H1 (cell line): ENCODE measurements at regions not wholly inside any gene's neighbourhood (a gene's known extent, or its start where the extent isn't known, plus 50 kb on each side); places are given as distances from the start of the nearest gene placed in this dataset.
A peak's percentile ranks its signal among the peaks of the same experiment; 100 is the strongest.

ENCODE experiments used
- CTCF ChIA-PET: fragments of 300-600 bp; sonication (Branson Sonifier 250); formaldehyde crosslinking; loops from one replicate; lab custom pipeline; 2021; ENCODE audit not compliant: partially characterized antibody; lab: Charles Lee
- POLR2A ChIA-PET: fragments of 300-600 bp; sonication (Branson Sonifier 250); formaldehyde crosslinking; loops from one replicate; lab custom pipeline; 2021; ENCODE audit warnings: inconsistent platforms; ENCODE audit not compliant: partially characterized antibody; lab: Charles Lee
- DNase-seq, 2 experiments: peaks; one replicate each; pipeline versions ENCODE4 v3.0.0 to v3.0.0-alpha.2; 2010 to 2022; ENCODE audit warnings: low spot score in 2 of 2, low read depth in 1 of 2, mixed read lengths in 1 of 2
- FAIRE-seq: peaks from 2 replicates; lab custom pipeline; 2011; peaks lifted over from hg19 to GRCh38; lab: Jason Lieb, UNC
- H2AFZ ChIP-seq: 2 replicates; pipeline ENCODE4 v1.8.1; 2012; ENCODE audit warnings: low read length, inconsistent platforms
- H2AK5ac ChIP-seq: 2 replicates; pipeline ENCODE4 v1.6.1; 2013; ENCODE audit warnings: low read depth, low read length
- H2BK120ac ChIP-seq: replicated peaks from 2 replicates; pipeline ENCODE3; 2013; ENCODE audit warnings: low read depth, low read length, inconsistent platforms
- H2BK12ac ChIP-seq: 2 replicates; pipeline ENCODE4 v1.6.1; 2013; ENCODE audit warnings: low read depth, low read length
- H2BK15ac ChIP-seq: 2 replicates; pipeline ENCODE4 v1.6.1; 2013; ENCODE audit warnings: low read length
- H2BK20ac ChIP-seq: 2 replicates; pipeline ENCODE4 v1.6.1; 2013; ENCODE audit warnings: low read length
- H2BK5ac ChIP-seq: 2 replicates; pipeline ENCODE4 v1.6.1; 2013; ENCODE audit warnings: low read depth, low read length
- H3K14ac ChIP-seq: 2 replicates; pipeline ENCODE4 v1.6.1; 2013; ENCODE audit warnings: inconsistent platforms; ENCODE audit not compliant: insufficient read length
- H3K18ac ChIP-seq: 2 replicates; pipeline ENCODE4 v1.6.1; 2013; ENCODE audit warnings: low read length; ENCODE audit errors: extremely low read depth
- H3K23ac ChIP-seq: 2 replicates; pipeline ENCODE4 v1.6.1; 2013; ENCODE audit warnings: inconsistent platforms; ENCODE audit not compliant: insufficient read length
- H3K23me2 ChIP-seq: 2 replicates; pipeline ENCODE4 v1.6.1; 2013; ENCODE audit warnings: low read depth, low read length
- H3K27ac ChIP-seq: 2 replicates; pipeline ENCODE4 v1.6.1; 2011; ENCODE audit warnings: low read depth, low read length, inconsistent platforms
- H3K27me3 ChIP-seq, 4 experiments: replicated peaks in 1 of 4; 1 replicate in 1 of 4; 2 replicates in 3 of 4; pipeline versions ENCODE4 v1.6.1 to v1.8.1; 2011 to 2013; ENCODE audit warnings: low read length in 3 of 4, mild to moderate bottlenecking in 3 of 4, inconsistent platforms in 2 of 4, mixed read lengths in 2 of 4, moderate library complexity in 1 of 4; ENCODE audit not compliant: control insufficient read depth in 3 of 4, insufficient read depth in 3 of 4; ENCODE audit errors: extremely low read depth in 1 of 4
- H3K36me3 ChIP-seq, 4 experiments: 2 replicates each; pipeline versions ENCODE4 v1.6.1 to v1.8.1; 2011 to 2013; ENCODE audit warnings: mild to moderate bottlenecking in 4 of 4, low read length in 3 of 4, moderate library complexity in 2 of 4, control low read depth in 1 of 4, inconsistent platforms in 1 of 4; ENCODE audit not compliant: insufficient read depth in 4 of 4, control insufficient read depth in 2 of 4
- H3K4ac ChIP-seq: replicated peaks from 2 replicates; pipeline ENCODE3; 2013; ENCODE audit warnings: low read length, low read depth, mixed read lengths, inconsistent platforms; ENCODE audit not compliant: insufficient read length
- H3K4me1 ChIP-seq, 4 experiments: replicated peaks in 1 of 4; 1 replicate in 1 of 4; 2 replicates in 3 of 4; pipeline versions ENCODE4 v1.6.1 to v1.8.1; 2011 to 2013; ENCODE audit warnings: low read length in 3 of 4, inconsistent platforms in 2 of 4, mixed read lengths in 1 of 4; ENCODE audit not compliant: insufficient read depth in 4 of 4, control insufficient read depth in 3 of 4
- H3K4me2 ChIP-seq, 2 experiments: 2 replicates each; pipeline versions ENCODE4 v1.6.1 to v1.8.1; 2011 to 2013; ENCODE audit warnings: low read depth in 2 of 2, low read length in 2 of 2, control low read depth in 1 of 2, inconsistent platforms in 1 of 2, mild to moderate bottlenecking in 1 of 2; ENCODE audit not compliant: insufficient read depth in 1 of 2
- H3K4me3 ChIP-seq, 4 experiments: fragments of 200-600, 300-600 bp in 1 of 4; sonication (generic), shearing (Covaris generic), sonication (Bioruptor Twin) in 1 of 4; 2 replicates each; pipeline versions ENCODE4 v1.5.1 to v1.8.1; 2011 to 2016; ENCODE audit warnings: low read length in 4 of 4, low read depth in 3 of 4, control low read depth in 2 of 4, inconsistent platforms in 2 of 4, mild to moderate bottlenecking in 2 of 4, mixed read lengths in 1 of 4, moderate library complexity in 1 of 4; ENCODE audit not compliant: insufficient read depth in 2 of 4; ENCODE audit errors: extremely low read depth in 1 of 4
- H3K56ac ChIP-seq: replicated peaks from 2 replicates; pipeline ENCODE3; 2013; ENCODE audit warnings: low read depth, mild to moderate bottlenecking, mixed read lengths, low read length, inconsistent platforms; ENCODE audit not compliant: insufficient read length
- H3K79me1 ChIP-seq: 2 replicates; pipeline ENCODE4 v1.6.1; 2013; ENCODE audit warnings: low read depth, low read length, control low read depth
- H3K79me2 ChIP-seq, 2 experiments: 2 replicates each; pipeline versions ENCODE4 v1.6.1 to v1.8.1; 2012 to 2013; ENCODE audit warnings: low read length in 2 of 2, mild to moderate bottlenecking in 2 of 2, inconsistent platforms in 1 of 2; ENCODE audit not compliant: insufficient read depth in 2 of 2, control insufficient read depth in 1 of 2
- H3K9ac ChIP-seq, 4 experiments: replicated peaks in 1 of 4; 1 replicate in 1 of 4; 2 replicates in 3 of 4; pipeline versions ENCODE4 v1.6.1 to v1.8.1; 2011 to 2013; ENCODE audit warnings: low read depth in 3 of 4, low read length in 3 of 4, control low read depth in 2 of 4, mild to moderate bottlenecking in 2 of 4, moderate library complexity in 2 of 4, inconsistent platforms in 1 of 4; ENCODE audit errors: extremely low read depth in 1 of 4
- H3K9me3 ChIP-seq, 2 experiments: 2 replicates each; pipeline versions ENCODE4 v1.6.1 to v1.8.1; 2012 to 2013; ENCODE audit warnings: mild to moderate bottlenecking in 2 of 2, moderate library complexity in 2 of 2, control low read depth in 1 of 2, inconsistent platforms in 1 of 2, low read depth in 1 of 2, low read length in 1 of 2, mixed read lengths in 1 of 2; ENCODE audit not compliant: insufficient read depth in 2 of 2
- H4K20me1 ChIP-seq, 2 experiments: replicated peaks in 1 of 2; 2 replicates each; pipeline versions ENCODE3 to v1.8.1; 2011 to 2013; ENCODE audit warnings: inconsistent platforms in 2 of 2, low read length in 2 of 2, mild to moderate bottlenecking in 1 of 2; ENCODE audit not compliant: insufficient read depth in 2 of 2, control insufficient read depth in 1 of 2
- H4K5ac ChIP-seq: 2 replicates; pipeline ENCODE4 v1.6.1; 2013; ENCODE audit warnings: low read length, low read depth, mixed read lengths, inconsistent platforms; ENCODE audit not compliant: insufficient read length
- H4K8ac ChIP-seq: 2 replicates; pipeline ENCODE4 v1.8.0; 2013; ENCODE audit warnings: mild to moderate bottlenecking, moderate library complexity, low read length, inconsistent platforms; ENCODE audit not compliant: insufficient read depth; ENCODE audit errors: extremely low read depth
- H4K91ac ChIP-seq: replicated peaks from 2 replicates; pipeline ENCODE3; 2013; ENCODE audit warnings: low read length, mixed read lengths, inconsistent platforms; ENCODE audit not compliant: insufficient read length
- EGR1 ChIP-seq: IDR thresholded peaks from 2 replicates; pipeline ENCODE4 v1.6.1; 2011; ENCODE audit warnings: low read depth, low read length, borderline replicate concordance
- HDAC6 ChIP-seq: IDR thresholded peaks from one replicate; pipeline ENCODE4 v1.7.1; 2012; ENCODE audit warnings: low read depth, mild to moderate bottlenecking, inconsistent platforms, low read length, moderate library complexity
- NANOG ChIP-seq: IDR thresholded peaks from 2 replicates; pipeline ENCODE4 v1.6.1; 2011; ENCODE audit warnings: low read length, low read depth, mild to moderate bottlenecking, inconsistent platforms; ENCODE audit not compliant: insufficient read depth, poor library complexity, severe bottlenecking
- POLR2A ChIP-seq, 2 experiments: IDR thresholded peaks; 1 replicate in 1 of 2; 2 replicates in 1 of 2; pipeline ENCODE4 v1.6.1; 2011; ENCODE audit warnings: low read depth in 2 of 2, low read length in 2 of 2, mild to moderate bottlenecking in 2 of 2; ENCODE audit errors: control extremely low read depth in 1 of 2
- POLR2AphosphoS5 ChIP-seq: IDR thresholded peaks from 2 replicates; pipeline ENCODE4 v1.6.1; 2011; ENCODE audit warnings: low read depth, low read length
- SIN3A ChIP-seq, 2 experiments: IDR thresholded peaks in 1 of 2; conservative IDR thresholded peaks in 1 of 2; 2 replicates each; pipeline ENCODE4 v1.6.1; 2011 to 2012; ENCODE audit warnings: low read length in 2 of 2, improper control_type of control experiment in 1 of 2, low read depth in 1 of 2, mild to moderate bottlenecking in 1 of 2
- SP2 ChIP-seq: IDR thresholded peaks from 2 replicates; pipeline ENCODE4 v1.6.1; 2012; ENCODE audit warnings: mild to moderate bottlenecking, low read length, inconsistent platforms
- YY1 ChIP-seq: IDR thresholded peaks from 2 replicates; pipeline ENCODE4 v1.6.1; 2011; ENCODE audit warnings: low read depth, mild to moderate bottlenecking, low read length
- WGBS, 2 experiments: shearing (Covaris generic) in 1 of 2; methylation state at CpG; one replicate each; pipeline versions ENCODE4 v1.1.6 to v1.1.7; 2013 to 2015; ENCODE audit warnings: low lambda C conversion rate in 2 of 2, mixed read lengths in 2 of 2, inconsistent platforms in 1 of 2, low coverage in 1 of 2, missing lambda C conversion rate in 1 of 2; ENCODE audit not compliant: insufficient replicate concordance in 2 of 2, insufficient coverage in 1 of 2, insufficient read length in 1 of 2; ENCODE audit errors: extremely low coverage in 1 of 2, missing lambda C conversion rate in 1 of 2; 5-methylcytosine and 5-hydroxymethylcytosine counted together
- TF ChIP-seq, protein P1 (sequence below): IDR thresholded peaks from 2 replicates; pipeline ENCODE4 v1.6.1; 2012; ENCODE audit warnings: inconsistent platforms

DNA sequence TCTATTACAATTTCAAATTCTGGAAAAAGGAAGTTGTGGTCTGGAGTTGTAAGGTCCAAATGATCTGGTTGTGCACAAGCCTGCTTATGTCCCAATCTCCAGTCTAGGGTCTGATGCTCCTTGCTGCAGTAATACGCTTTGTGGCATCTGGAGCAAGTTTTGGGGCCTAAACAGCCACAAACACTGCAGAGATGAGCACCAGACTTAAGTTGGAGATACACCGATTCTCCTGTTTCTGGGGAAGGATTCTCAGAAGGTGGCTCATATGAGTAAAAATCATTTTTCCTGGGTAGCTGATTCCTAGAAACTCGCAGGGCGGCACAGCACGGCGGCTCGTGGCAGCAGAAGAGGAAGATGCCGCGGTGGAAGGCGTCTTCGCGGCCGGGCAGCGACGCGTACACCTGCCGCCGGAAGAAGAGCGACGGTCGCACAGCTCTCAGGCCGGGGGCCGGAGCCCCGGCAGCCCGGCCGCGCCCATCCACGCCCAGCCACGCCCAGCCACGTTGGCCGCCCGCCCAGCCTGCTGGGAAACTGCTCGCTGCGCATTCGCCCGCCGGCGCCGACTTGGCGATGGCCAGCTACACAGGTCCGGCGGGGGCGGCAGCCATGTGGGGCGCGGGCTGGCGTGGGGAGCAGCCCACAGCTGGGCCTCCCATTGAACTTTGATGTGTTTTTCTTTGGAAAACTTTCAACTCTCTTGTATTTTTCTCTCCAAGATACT lies 129.0 kb downstream of the ASCL4 start:
- 5% methylated on average over 39 of the region's 46 CpGs; no CpG with 5 or more reads in 1 of the 2 experiments for WGBS, 2 experiments
- 0 out of 2 replicates have a peak overlapping the region, but pooled peaks have one; percentile 19 for H2BK15ac ChIP-seq
- no peak overlapping the region for H2AK5ac ChIP-seq
- peak overlapping the region; percentile 43 for H2AFZ ChIP-seq
- no peak overlapping the region for H4K5ac ChIP-seq
- no peaks in the 10 kb centered on the region for H4K20me1 ChIP-seq
- ChIA-PET POLR2A (interaction anchor here (1.0 kb wide), 1 partner anchor 154 kb away, joined by 3 read pairs; no protein-coding TSS in a partner anchor), CTCF (interaction anchor here (3.0 kb wide), 1 partner anchor 9 kb away, joined by 13 read pairs; no protein-coding TSS in a partner anchor)
- no peak overlapping the region for H2BK120ac ChIP-seq
- no peaks in the 10 kb centered on the region for H3K36me3 ChIP-seq
- H3K4ac ChIP-seq = no peak overlapping the region
- peaks cover 0 to 6% (median 2%) of the 10 kb centered on the region in 4 experiments; a peak in 4 of 7 replicates for H3K27me3 ChIP-seq
- no peaks in the 10 kb centered on the region for H3K79me1 ChIP-seq
- H3K9me3 ChIP-seq = no peaks in the 10 kb centered on the region; a peak in 1 of 4 replicates
- peaks cover 3% of the 10 kb centered on the region; the same call in 1 of the 2 replicates for H3K23me2 ChIP-seq
- no peak overlapping the region for H3K23ac ChIP-seq
- FAIRE-seq (no peak), DNase-seq (peak in 1 of 2 experiments; percentile 93)
- no peak overlapping the region for H2BK5ac ChIP-seq
- H4K91ac ChIP-seq = no peak overlapping the region
- peak overlapping the region; percentile 50 to 71 (median 68) for H3K4me3 ChIP-seq
- no peak overlapping the region for H3K56ac ChIP-seq
- H3K4me1 ChIP-seq = peaks cover 0 to 3% (median 0%) of the 10 kb centered on the region in 4 experiments; a peak in 2 of 7 replicates
- H3K4me2 ChIP-seq = peak overlapping the region; percentile 51 to 73
- no peak overlapping the region for H2BK12ac ChIP-seq
- H3K79me2 ChIP-seq = no peaks in the 10 kb centered on the region
- H3K18ac ChIP-seq = no peak overlapping the region
- no peak overlapping the region for H4K8ac ChIP-seq
- no peak overlapping the region for H3K27ac ChIP-seq
- H3K9ac ChIP-seq = peak overlapping the region; percentile 31 to 62 (median 46); a peak in 6 of 7 replicates
- no peak overlapping the region for H3K14ac ChIP-seq
- no peak overlapping the region for H2BK20ac ChIP-seq
- TF ChIP-seq, protein P1, sequence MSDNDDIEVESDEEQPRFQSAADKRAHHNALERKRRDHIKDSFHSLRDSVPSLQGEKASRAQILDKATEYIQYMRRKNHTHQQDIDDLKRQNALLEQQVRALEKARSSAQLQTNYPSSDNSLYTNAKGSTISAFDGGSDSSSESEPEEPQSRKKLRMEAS = peak; percentile 88
- TF ChIP-seq NANOG = peak; percentile 28
- peak in 1 of 2 experiments; percentile 70; a peak in 2 of 3 replicates for TF ChIP-seq POLR2A (IDR thresholded peaks at IDR 0.05; ENCODE audit: control extremely low read depth in 1 of 2, low read depth in 2 of 2, low read length in 2 of 2)
- no peak for TF ChIP-seq HDAC6
- 0 out of 4 replicates have a peak, but pooled peaks of 1 of the 2 experiments have one; percentile 37 for TF ChIP-seq SIN3A (conservative IDR thresholded peaks at IDR 0.05 in 1 of 2, IDR thresholded peaks at IDR 0.05 in 1 of 2; ENCODE audit: low read depth in 1 of 2, low read length in 2 of 2)
- TF ChIP-seq POLR2AphosphoS5 = peak; percentile 63; the same call in 1 of the 2 replicates
- no peak for TF ChIP-seq SP2
- TF ChIP-seq EGR1 = peak; percentile 58; the same call in 1 of the 2 replicates
- peak; percentile 73; the same call in 1 of the 2 replicates for TF ChIP-seq YY1
